Keratinocyte (primary cell): ENCODE measurements at regions not wholly inside any gene's neighbourhood (a gene's known extent, or its start where the extent isn't known, plus 50 kb on each side); places are given as distances from the start of the nearest gene placed in this dataset.
"Not testable (repeated sequence)": the region's sequence is repeated elsewhere in the genome, so short reads cannot be mapped to it uniquely, and the experiment has no call there.

Experiments
- DNase-seq: peaks from one replicate; pipeline ENCODE4 v3.0.0-alpha.2; 2011; ENCODE audit warnings: low read depth, missing footprints, low spot score
- FAIRE-seq: peaks from 2 replicates; lab custom pipeline; 2011; peaks lifted over from hg19 to GRCh38; lab: Jason Lieb, UNC
- H2AFZ ChIP-seq: 2 replicates; pipeline ENCODE4 v1.6.0; 2012; ENCODE audit warnings: low read length, control low read depth, inconsistent platforms; ENCODE audit not compliant: control insufficient read depth
- H3K27ac ChIP-seq: 2 replicates; pipeline ENCODE4 v1.5.1; 2011; ENCODE audit warnings: low read length; ENCODE audit not compliant: control insufficient read depth, insufficient read depth
- H3K27me3 ChIP-seq: 3 replicates; pipeline ENCODE4 v1.6.0; 2011; ENCODE audit warnings: low read length; ENCODE audit not compliant: control insufficient read depth, insufficient read depth; ENCODE audit errors: extremely low read depth
- H3K36me3 ChIP-seq, 2 experiments: 2 replicates in 1 of 2; 3 replicates in 1 of 2; pipeline ENCODE4 v1.5.1; 2011; ENCODE audit warnings: low read length in 2 of 2, mild to moderate bottlenecking in 1 of 2; ENCODE audit not compliant: control insufficient read depth in 2 of 2, insufficient read depth in 2 of 2; ENCODE audit errors: extremely low read depth in 1 of 2
- H3K4me1 ChIP-seq: 3 replicates; pipeline ENCODE4 v1.5.1; 2011; ENCODE audit warnings: low read length; ENCODE audit not compliant: control insufficient read depth, insufficient read depth; ENCODE audit errors: extremely low read depth
- H3K4me2 ChIP-seq: 3 replicates; pipeline ENCODE4 v1.6.0; 2011; ENCODE audit warnings: low read depth, low read length; ENCODE audit not compliant: control insufficient read depth, insufficient read depth; ENCODE audit errors: extremely low read depth
- H3K4me3 ChIP-seq, 3 experiments: fragments of 200-600 bp in 1 of 3; sonication (generic) in 1 of 3; 2 replicates in 2 of 3; 3 replicates in 1 of 3; pipeline ENCODE4 v1.5.1; 2011 to 2016; ENCODE audit warnings: low read length in 3 of 3, mild to moderate bottlenecking in 3 of 3, control low read depth in 2 of 3, inconsistent platforms in 1 of 3, low read depth in 1 of 3, mixed read lengths in 1 of 3, mixed run types in 1 of 3, moderate library complexity in 1 of 3; ENCODE audit not compliant: control insufficient read depth in 2 of 3, insufficient read depth in 2 of 3; ENCODE audit errors: extremely low read depth in 1 of 3
- H3K79me2 ChIP-seq: 2 replicates; pipeline ENCODE4 v1.6.0; 2012; ENCODE audit warnings: low read length; ENCODE audit not compliant: control insufficient read depth, insufficient read depth
- H3K9ac ChIP-seq: 3 replicates; pipeline ENCODE4 v1.6.0; 2011; ENCODE audit warnings: low read length; ENCODE audit not compliant: control insufficient read depth, insufficient read depth; ENCODE audit errors: extremely low read depth
- H3K9me1 ChIP-seq: 3 replicates; pipeline ENCODE4 v1.6.0; 2011; ENCODE audit warnings: low read length; ENCODE audit not compliant: control insufficient read depth, insufficient read depth; ENCODE audit errors: extremely low read depth
- H3K9me3 ChIP-seq: 2 replicates; pipeline ENCODE4 v1.5.1; 2012; ENCODE audit warnings: low read depth, low read length; ENCODE audit not compliant: control insufficient read depth
- H4K20me1 ChIP-seq: 3 replicates; pipeline ENCODE4 v1.6.0; 2011; ENCODE audit warnings: low read length; ENCODE audit not compliant: control insufficient read depth, insufficient read depth; ENCODE audit errors: extremely low read depth
- CTCF ChIP-seq, 3 experiments: IDR thresholded peaks in 1 of 3; conservative IDR thresholded peaks in 1 of 3; optimal IDR thresholded peaks in 1 of 3; 2 replicates in 2 of 3; 3 replicates in 1 of 3; pipeline versions ENCODE3 to v1.5.1; 2011; ENCODE audit warnings: low read length in 3 of 3, mild to moderate bottlenecking in 3 of 3, moderate library complexity in 2 of 3, control low read depth in 1 of 3, inconsistent platforms in 1 of 3; ENCODE audit not compliant: insufficient read depth in 2 of 3; ENCODE audit errors: extremely low read depth in 1 of 3
- EZH2 ChIP-seq: IDR thresholded peaks from one replicate; pipeline ENCODE4 v1.6.1; 2012; ENCODE audit warnings: inconsistent platforms, mild to moderate bottlenecking, low read length, moderate library complexity
- dilution Hi-C: fragments of 300-500 bp; cut with MboI; formaldehyde crosslinking; loops from one replicate; pipeline ENCODE4 v1.7.0; 2020; ENCODE audit warnings: low sequenced_read_pairs; ENCODE audit not compliant: extremely low pct_ligation_motif_present

- DNase-seq (no peak), FAIRE-seq (no peak)
- Histone ChIP-seq H3K9me3 (no peaks in the 10 kb centered on the region), H2AFZ (no peak overlapping the region), H3K9me1 (no peaks in the 10 kb centered on the region), H3K4me2 (no peak overlapping the region), H3K4me1 (no peaks in the 10 kb centered on the region), H3K36me3 (no peaks in the 10 kb centered on the region), H3K9ac (no peak overlapping the region), H3K79me2 (no peaks in the 10 kb centered on the region), H3K27ac (no peak overlapping the region), H4K20me1 (no peaks in the 10 kb centered on the region), H3K4me3 (no peak overlapping the region), H3K27me3 (no peaks in the 10 kb centered on the region)
- no peak for TF ChIP-seq CTCF (optimal IDR thresholded peaks at IDR 0.05 in 1 of 3, IDR thresholded peaks at IDR 0.05 in 1 of 3, conservative IDR thresholded peaks at IDR 0.05 in 1 of 3; ENCODE audit: extremely low read depth in 1 of 3, insufficient read depth in 2 of 3, low read length in 3 of 3)
- no peak for TF ChIP-seq EZH2
- dilution Hi-C loops, result no loop called here
Measured at GRCh38 chr11:37861671-37862070, 1263.6 kb upstream of the RAG2 start.

GRCh38 chr11:37858806-37859537 lies 1260.9 kb upstream of the RAG2 start:
- peak; percentile 56 for FAIRE-seq
- H3K9me3 ChIP-seq, DNase-seq, H3K79me2 ChIP-seq, H4K20me1 ChIP-seq, H3K27ac ChIP-seq, H3K4me2 ChIP-seq, H3K4me3 ChIP-seq, H3K27me3 ChIP-seq, dilution Hi-C loops, H3K9me1 ChIP-seq, H3K9ac ChIP-seq, H3K36me3 ChIP-seq, H2AFZ ChIP-seq, H3K4me1 ChIP-seq: not testable (repeated sequence)

- no peak for TF ChIP-seq EZH2
- no peak for TF ChIP-seq CTCF (optimal IDR thresholded peaks at IDR 0.05 in 1 of 3, IDR thresholded peaks at IDR 0.05 in 1 of 3, conservative IDR thresholded peaks at IDR 0.05 in 1 of 3; ENCODE audit: extremely low read depth in 1 of 3, insufficient read depth in 2 of 3, low read length in 3 of 3)
- no peaks in the 10 kb centered on the region for H4K20me1 ChIP-seq
- H3K4me1 ChIP-seq, result no peaks in the 10 kb centered on the region
- H3K9me1 ChIP-seq, result no peaks in the 10 kb centered on the region
- dilution Hi-C loops, result no loop called here
- no peaks in the 10 kb centered on the region for H3K9me3 ChIP-seq
- no peaks in the 10 kb centered on the region for H3K79me2 ChIP-seq
- no peak for DNase-seq
- H3K27me3 ChIP-seq, result no peaks in the 10 kb centered on the region
- H3K4me3 ChIP-seq, result no peak overlapping the region
- FAIRE-seq, result no peak
- H3K36me3 ChIP-seq, result no peaks in the 10 kb centered on the region
- no peak overlapping the region for H3K4me2 ChIP-seq
- no peak overlapping the region for H3K9ac ChIP-seq
- no peak overlapping the region for H2AFZ ChIP-seq
- H3K27ac ChIP-seq, result no peak overlapping the region
Measured at GRCh38 chr11:37858398-37858797, 1260.4 kb upstream of the RAG2 start.
